Osteocyte (in vitro differentiated cells): ENCODE measurements at regions not wholly inside any gene's neighbourhood (a gene's known extent, or its start where the extent isn't known, plus 50 kb on each side); places are given as distances from the start of the nearest gene placed in this dataset.

Experiments used
- DNase-seq: peaks from one replicate; pipeline ENCODE4 v3.0.0; 2021; ENCODE audit warnings: mixed read lengths; ENCODE audit not compliant: unreplicated experiment; ENCODE audit errors: extremely low spot score
- H3K27ac Mint-ChIP-seq: one replicate; pipeline ENCODE4 v1.8.0; 2021; ENCODE audit warnings: mild to moderate bottlenecking, mixed read lengths; ENCODE audit not compliant: unreplicated experiment
- H3K27me3 Mint-ChIP-seq: one replicate; pipeline ENCODE4 v1.8.0; 2021; ENCODE audit warnings: mixed read lengths; ENCODE audit not compliant: unreplicated experiment
- H3K36me3 Mint-ChIP-seq: one replicate; pipeline ENCODE4 v1.8.0; 2021; ENCODE audit warnings: mixed read lengths; ENCODE audit not compliant: unreplicated experiment
- H3K4me1 Mint-ChIP-seq: one replicate; pipeline ENCODE4 v1.8.0; 2021; ENCODE audit warnings: mixed read lengths; ENCODE audit not compliant: unreplicated experiment
- H3K4me3 Mint-ChIP-seq: one replicate; pipeline ENCODE4 v1.8.0; 2021; ENCODE audit warnings: mild to moderate bottlenecking, moderate library complexity, mixed read lengths; ENCODE audit not compliant: unreplicated experiment
- H3K9me3 Mint-ChIP-seq: one replicate; pipeline ENCODE4 v1.8.0; 2021; ENCODE audit warnings: mixed read lengths; ENCODE audit not compliant: unreplicated experiment
- TF ChIP-seq, protein P1 (sequence below): fragments of 200-600 bp; sonication (generic); IDR thresholded peaks from 2 replicates; pipeline ENCODE4 v1.5.0; 2021; ENCODE audit warnings: antibody characterized with exemption, mild to moderate bottlenecking, moderate library complexity

DNA sequence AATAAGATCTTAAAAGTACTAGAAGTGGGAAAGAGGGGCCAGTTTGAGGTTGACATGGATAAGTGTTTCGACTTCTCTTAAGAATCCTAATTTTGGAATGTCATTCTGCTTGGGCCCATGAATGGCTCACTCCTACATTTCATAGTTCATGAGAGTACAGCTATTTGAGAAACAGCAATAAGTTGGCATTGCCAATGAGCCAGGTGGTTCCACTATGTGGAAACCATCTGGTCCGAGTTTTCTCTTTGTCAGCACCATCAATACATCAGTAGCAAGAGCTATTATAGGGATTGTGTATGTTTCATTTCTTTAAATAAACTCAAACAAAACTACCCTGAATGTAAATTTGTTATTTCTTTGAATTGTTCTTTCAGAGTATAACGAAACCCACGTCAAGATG is 78.1 kb upstream of the NEBL start:
- TF ChIP-seq, protein P1, sequence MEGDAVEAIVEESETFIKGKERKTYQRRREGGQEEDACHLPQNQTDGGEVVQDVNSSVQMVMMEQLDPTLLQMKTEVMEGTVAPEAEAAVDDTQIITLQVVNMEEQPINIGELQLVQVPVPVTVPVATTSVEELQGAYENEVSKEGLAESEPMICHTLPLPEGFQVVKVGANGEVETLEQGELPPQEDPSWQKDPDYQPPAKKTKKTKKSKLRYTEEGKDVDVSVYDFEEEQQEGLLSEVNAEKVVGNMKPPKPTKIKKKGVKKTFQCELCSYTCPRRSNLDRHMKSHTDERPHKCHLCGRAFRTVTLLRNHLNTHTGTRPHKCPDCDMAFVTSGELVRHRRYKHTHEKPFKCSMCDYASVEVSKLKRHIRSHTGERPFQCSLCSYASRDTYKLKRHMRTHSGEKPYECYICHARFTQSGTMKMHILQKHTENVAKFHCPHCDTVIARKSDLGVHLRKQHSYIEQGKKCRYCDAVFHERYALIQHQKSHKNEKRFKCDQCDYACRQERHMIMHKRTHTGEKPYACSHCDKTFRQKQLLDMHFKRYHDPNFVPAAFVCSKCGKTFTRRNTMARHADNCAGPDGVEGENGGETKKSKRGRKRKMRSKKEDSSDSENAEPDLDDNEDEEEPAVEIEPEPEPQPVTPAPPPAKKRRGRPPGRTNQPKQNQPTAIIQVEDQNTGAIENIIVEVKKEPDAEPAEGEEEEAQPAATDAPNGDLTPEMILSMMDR = no peak

GRCh38 chr10:20972925-20973324 is 75.8 kb upstream of the NEBL start:
- Mint-ChIP-seq H3K36me3 (no peaks in the 10 kb centered on the region), H3K4me3 (no peak overlapping the region), H3K9me3 (no peaks in the 10 kb centered on the region), H3K27me3 (peaks cover 16% of the 10 kb centered on the region), H3K27ac (no peak overlapping the region), H3K4me1 (no peaks in the 10 kb centered on the region)
- TF ChIP-seq, protein P1 = no peak
- DNase-seq = no peak

More for the DNA sequence above, 78.1 kb upstream of the NEBL start:
- DNase-seq = no peak
- no peak overlapping the region for H3K4me3 Mint-ChIP-seq
- H3K27me3 Mint-ChIP-seq = peaks cover 15% of the 10 kb centered on the region
- H3K9me3 Mint-ChIP-seq = no peaks in the 10 kb centered on the region
- no peak overlapping the region for H3K27ac Mint-ChIP-seq
- H3K36me3 Mint-ChIP-seq = no peaks in the 10 kb centered on the region
- no peaks in the 10 kb centered on the region for H3K4me1 Mint-ChIP-seq

- TF ChIP-seq, protein P1 = no peak
- H3K4me3 Mint-ChIP-seq = no peak overlapping the region
- peaks cover 6% of the 10 kb centered on the region for H3K27me3 Mint-ChIP-seq
- DNase-seq = no peak
- H3K36me3 Mint-ChIP-seq = no peaks in the 10 kb centered on the region
- no peaks in the 10 kb centered on the region for H3K9me3 Mint-ChIP-seq
- no peaks in the 10 kb centered on the region for H3K4me1 Mint-ChIP-seq
- H3K27ac Mint-ChIP-seq = no peak overlapping the region
These were observed 74.8 kb upstream of the NEBL start for GRCh38 chr10:20971901-20972300.

DNA sequence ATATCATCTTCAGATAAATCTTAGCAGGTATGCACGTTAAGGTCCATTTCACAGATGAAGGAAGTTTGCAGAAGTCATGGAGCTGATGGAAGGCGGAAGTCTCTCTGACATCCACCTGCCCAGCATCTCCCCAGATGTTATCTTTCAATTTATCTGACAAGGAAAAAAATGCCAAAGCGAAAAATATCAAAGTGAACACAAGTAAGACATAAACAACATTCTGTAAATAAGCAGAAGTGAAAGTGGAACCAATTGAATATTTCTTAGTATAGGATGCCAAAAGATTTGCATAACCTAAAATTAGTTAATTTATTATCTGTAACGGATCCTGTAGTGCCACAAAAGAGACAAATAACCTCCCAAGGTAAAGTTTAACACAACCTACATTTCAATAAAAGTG is 73.6 kb upstream of the NEBL start:
- no peak for DNase-seq
- TF ChIP-seq, protein P1 = no peak
- Mint-ChIP-seq H3K27ac (no peak overlapping the region), H3K27me3 (peaks cover 10% of the 10 kb centered on the region), H3K36me3 (no peaks in the 10 kb centered on the region), H3K4me3 (no peak overlapping the region), H3K9me3 (no peaks in the 10 kb centered on the region), H3K4me1 (no peaks in the 10 kb centered on the region)

- no peaks in the 10 kb centered on the region for H3K9me3 Mint-ChIP-seq
These were observed 72.9 kb upstream of the NEBL start for GRCh38 chr10:20970044-20970443.

More at GRCh38 chr10:20970044-20970443, 72.9 kb upstream of the NEBL start:
- Mint-ChIP-seq H3K36me3 (no peaks in the 10 kb centered on the region), H3K4me3 (no peak overlapping the region), H3K27me3 (peaks cover 12% of the 10 kb centered on the region), H3K4me1 (no peaks in the 10 kb centered on the region), H3K27ac (no peak overlapping the region)
- no peak for DNase-seq
- TF ChIP-seq, protein P1 = no peak
